22Rv1 (cell line): ENCODE measurements at regions not wholly inside any gene's neighbourhood (a gene's known extent, or its start where the extent isn't known, plus 50 kb on each side); places are given as distances from the start of the nearest gene placed in this dataset.

Experiments
- CTCF ChIP-seq: fragments of 450-650 bp; IDR thresholded peaks from 2 replicates; pipeline ENCODE4 v1.5.1; 2017; ENCODE audit warnings: mild to moderate bottlenecking
- ZFX ChIP-seq: fragments of 450-650 bp; IDR thresholded peaks from 2 replicates; pipeline ENCODE4 v1.6.1; 2017; ENCODE audit warnings: antibody characterized with exemption, borderline replicate concordance

GRCh38 chr12:30000401-30000800 lies 216.7 kb upstream of the TMTC1 start:
- TF ChIP-seq CTCF: no peak
- TF ChIP-seq ZFX: no peak
